ENCODE measurements at regions not wholly inside any gene's neighbourhood (a gene's known extent, or its start where the extent isn't known, plus 50 kb on each side); places are given as distances from the start of the nearest gene placed in this dataset.

DNA sequence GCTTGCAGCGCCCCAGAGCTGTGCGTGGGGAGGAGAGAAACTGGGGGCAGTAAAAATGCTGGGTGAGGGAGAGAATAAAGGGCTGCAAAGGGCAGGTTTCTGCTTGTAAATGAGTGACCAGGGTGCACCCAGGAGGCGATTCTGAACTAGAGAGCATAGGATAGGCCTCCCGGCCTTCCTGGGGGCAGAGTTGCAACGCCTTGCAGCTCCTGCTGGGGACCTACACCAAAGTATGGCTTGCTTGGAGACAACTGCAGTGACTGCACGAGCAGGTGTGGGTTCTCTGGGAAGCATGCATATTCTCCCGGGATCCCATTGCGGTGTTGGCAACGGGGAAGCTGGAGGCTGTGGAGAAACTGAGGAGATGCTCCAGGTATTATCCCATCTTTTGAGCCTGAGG, 111.6 kb upstream of the SPACA1 start:
- DNase-seq (ENCODE audit: low spot score) = no peak

DNA sequence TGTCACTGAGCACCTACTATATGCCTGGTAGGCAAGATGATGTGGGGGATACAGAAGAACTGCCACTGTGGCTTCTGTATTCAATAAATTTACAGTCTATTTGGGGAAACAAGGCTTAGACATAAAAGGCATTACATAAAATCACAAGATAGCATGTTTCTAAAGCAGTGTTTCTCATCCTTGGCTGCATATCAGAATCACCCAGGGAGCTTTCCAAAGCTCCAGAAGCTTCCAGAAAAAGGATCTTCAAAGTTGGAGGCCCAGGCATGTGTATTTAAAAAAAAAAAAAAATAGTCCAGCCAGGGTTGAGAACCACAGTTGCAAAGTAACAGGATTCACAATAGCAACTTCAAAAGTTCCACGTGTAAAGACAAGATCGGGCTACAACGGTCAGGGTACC, 112.4 kb upstream of the SPACA1 start:
- DNase-seq (ENCODE audit: low spot score) = no peak

DNA sequence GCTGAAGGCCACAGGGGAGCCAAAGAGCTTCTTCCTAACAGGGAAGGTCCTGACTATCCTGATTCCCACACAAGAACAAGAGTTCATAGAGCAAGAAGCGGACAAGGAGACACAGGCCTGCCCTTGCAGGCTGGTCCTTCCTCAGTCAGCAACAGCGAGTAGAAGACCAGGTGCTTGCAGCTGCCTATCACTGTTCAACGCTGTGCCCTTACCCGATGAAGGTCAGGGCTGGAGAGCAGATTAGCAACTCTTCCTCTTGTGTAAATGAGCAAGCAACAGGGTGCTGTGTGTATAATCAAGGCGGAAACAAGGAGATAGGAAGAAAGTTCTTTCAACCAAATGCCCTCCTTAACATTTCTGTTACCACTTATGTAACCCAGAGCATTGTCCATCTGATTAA, 115.3 kb upstream of the SPACA1 start:
- DNase-seq (ENCODE audit: low spot score) = no peak

DNA sequence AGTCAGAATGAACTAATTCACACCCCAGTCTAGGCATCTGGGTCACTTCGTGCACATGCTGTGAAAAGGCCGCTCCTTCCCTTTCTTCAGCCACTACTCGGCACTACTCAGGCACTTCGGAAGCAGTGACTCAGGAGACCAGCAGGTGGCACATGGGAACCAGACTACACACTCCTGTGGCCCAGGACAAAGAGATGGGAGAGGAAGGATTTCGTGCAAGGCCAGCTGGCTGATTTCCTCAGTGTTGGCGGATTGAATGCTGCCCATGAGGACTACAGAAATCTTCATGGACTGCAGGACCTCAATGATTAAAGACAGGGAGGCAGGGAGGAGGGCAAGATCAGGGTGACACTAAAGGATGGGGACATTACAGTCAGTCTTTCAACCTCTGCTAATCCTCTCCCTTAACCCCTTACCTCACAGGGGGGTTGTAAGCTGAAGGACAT, 117.8 kb upstream of the SPACA1 start:
- peak; percentile 42 for DNase-seq (ENCODE audit: low spot score)

DNA sequence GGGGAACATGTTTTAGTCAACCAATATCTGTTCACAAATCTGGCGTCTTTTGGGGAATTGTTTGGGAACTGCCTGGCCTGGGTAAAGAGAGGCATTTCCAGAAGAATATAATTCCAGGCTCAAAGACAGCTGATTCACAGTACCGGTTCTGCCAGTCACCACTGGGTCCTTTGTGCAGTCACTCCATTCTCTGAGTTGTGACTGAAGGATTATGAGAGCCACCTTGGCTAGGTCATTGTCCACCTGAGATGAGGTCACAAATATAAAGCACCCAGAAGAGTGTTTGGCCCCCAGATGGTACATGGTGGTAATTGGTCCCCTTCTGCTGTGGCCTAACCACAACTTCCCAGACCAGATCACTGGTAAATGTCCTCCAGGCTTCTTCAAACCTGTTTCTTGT, 121.0 kb upstream of the SPACA1 start:
- DNase-seq (ENCODE audit: low spot score) = no peak

DNA sequence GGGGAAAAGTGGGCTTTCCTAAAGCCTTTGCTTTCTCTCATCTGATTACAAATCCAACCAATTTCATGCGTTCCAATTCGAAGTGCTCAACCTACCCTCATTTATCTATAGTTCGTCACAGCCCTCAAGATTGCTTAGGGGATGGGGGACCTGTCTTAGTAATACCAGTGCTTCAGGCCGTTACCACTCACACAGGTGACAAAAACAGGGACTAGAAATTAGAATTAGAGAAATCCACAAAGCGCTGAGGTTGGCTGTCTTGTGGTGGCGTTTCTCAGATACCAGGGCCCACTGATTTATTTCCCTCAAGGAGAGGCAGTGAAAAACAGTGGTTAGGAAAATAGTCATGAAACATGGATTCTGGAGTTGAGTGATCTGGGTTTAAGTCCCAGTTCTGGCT, 121.6 kb upstream of the SPACA1 start:
- DNase-seq (ENCODE audit: low spot score) = no peak

DNA sequence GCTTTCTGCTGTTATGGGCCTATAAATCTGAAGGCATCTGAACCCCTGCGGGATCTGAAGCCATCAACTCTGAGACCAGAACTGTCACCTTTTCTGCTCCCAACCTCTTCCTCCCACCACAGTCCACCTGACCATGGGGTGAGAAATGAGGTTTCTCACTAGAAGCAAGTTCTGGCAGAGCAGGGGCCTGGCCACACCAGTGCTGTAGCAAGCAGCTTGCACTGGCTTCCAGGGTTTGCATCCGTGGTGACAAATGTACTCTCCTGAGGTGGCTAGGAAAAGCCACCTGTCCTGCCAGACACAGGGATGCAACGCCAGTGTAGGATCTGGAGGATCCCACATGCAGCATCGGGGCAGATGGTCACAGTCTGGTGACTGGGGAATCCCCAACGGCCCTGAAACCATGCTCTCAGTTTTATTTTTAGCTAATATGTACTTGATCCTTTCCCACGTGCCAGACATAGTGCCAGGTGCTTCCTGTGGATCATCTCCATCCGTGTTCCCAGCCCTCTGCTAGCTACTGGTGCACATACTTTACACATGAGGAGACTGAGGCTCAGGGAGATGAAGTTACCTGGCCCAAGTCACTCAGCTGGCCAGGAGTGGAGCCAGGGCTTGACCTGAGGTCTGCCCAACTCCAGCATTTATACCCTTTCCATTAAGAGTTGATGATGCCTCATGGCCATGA, 122.1 kb upstream of the SPACA1 start:
- DNase-seq (ENCODE audit: low spot score) = no peak

DNA sequence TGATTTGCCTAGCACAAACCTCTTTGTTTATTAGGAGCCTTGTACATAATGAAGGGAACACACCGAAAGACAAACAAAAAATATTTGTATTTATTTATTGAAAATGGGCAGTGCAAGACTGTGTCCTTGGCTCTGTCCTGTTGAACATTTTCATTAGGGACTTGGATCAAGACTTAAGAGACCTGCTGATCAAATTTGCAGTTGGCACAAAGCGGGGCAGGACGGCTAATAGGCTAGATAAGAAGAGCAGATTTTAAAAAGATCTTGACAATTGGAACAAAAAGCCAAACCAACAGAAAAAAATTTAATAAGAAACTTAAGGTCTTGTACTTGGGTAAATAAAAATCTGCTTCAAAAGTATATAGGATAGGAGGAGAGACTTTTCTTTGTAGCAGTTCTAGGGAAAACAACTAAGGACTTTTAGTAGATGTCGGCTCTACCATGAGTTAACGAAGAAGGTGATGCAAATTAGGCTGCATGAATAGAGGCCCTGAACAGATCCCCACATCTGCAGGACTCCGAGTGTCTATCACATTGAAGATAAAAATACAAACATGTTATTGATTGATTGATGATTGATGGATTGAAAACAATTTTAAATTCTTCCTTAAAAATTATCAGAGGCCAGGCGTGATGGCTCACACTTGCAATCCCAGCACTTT, 124.1 kb upstream of the SPACA1 start:
- DNase-seq (ENCODE audit: low spot score) = no peak

DNA sequence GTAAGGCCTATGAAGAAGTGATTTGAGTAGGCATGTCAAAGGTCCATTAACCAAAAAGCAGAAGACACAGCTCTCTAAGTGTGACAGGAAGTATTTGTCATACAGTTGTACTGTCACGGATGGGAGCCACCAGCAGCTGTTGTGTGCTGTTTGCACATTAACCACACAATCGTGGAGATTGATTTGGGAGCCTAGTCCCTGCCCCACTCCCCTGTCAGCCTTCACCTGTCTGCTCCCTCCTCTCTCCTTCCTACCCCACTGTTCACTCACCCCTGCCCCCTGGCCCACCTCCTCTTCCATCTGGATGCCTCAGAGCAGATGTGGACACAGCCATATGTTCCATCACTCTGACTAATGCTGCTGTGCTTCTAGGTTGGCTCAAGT, 124.7 kb upstream of the SPACA1 start:
- no peak for DNase-seq (ENCODE audit: low spot score)

DNA sequence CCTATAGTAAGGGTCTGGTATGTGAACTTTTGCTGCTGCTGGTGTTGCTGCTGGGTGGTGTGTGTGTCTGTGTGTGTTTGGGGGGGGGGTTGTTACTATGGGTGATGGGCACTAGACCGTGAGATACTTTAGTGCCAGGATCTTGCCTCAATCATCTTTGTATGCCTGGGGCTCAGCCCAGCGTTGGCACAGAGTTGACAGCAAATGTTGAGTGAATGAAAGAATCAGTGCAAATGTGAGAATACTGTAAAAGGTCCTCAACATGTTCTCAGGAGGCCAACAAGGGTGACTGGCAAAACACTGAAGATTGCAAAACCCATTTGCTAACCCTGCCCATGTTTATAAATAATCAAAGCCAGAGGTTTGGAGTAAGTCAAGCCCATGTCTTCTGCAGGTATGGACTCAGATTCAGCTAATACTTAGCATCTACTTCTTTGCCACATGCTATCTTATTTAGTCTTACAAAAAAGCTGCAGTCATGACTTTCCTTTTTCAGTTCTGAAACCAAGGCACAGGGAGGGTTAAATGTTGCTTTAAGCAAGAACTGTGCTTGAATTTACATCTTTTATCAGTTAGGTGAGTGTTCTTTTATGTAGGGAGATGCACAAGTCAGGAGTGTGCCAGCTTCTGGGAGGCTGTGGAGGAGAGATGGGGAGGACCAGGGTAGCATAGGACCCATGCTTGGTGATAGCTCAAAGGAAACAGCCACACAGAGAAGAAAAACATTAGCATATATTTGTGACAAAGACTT, 125.3 kb upstream of the SPACA1 start:
- DNase-seq (ENCODE audit: low spot score) = no peak

DNA sequence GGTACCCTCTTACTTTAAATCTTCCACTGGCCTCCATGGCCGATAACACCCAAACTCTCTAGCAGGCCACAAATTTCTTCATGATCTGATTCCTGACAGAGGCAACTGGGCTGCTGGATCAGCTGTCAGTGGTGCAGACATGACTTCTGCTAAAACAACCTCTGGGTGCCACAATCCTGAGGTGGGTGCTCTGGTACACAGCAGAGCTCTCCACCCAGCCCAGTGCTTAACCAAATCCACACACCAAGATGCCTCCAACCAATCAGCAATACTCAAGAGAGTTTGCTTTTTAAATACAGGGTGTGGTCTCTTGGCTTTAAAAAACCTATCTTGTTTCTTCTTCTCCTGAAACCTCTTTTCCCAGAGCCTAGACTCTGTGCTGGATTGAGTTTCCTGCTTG, 126.6 kb upstream of the SPACA1 start:
- DNase-seq (ENCODE audit: low spot score) = no peak

DNA sequence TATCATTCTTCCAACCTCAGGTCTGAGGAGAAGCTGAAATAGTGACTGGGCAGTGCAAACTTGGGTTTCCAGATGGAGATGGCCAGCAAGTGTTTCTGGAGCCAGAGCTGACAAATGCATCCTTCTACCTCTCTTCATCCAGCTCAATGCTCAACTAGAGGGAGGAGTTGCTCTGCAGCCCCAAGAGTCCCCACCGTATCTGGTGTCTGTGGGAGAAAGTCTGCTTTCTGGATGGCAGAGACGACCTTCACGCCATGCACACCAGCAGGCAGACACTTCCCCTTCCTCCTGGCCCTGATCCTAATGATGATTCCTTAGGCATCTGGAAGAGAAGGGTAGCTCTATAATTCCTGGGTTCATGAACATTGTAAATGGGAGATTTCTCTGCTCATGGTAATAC, 127.4 kb upstream of the SPACA1 start:
- DNase-seq (ENCODE audit: low spot score) = no peak

DNA sequence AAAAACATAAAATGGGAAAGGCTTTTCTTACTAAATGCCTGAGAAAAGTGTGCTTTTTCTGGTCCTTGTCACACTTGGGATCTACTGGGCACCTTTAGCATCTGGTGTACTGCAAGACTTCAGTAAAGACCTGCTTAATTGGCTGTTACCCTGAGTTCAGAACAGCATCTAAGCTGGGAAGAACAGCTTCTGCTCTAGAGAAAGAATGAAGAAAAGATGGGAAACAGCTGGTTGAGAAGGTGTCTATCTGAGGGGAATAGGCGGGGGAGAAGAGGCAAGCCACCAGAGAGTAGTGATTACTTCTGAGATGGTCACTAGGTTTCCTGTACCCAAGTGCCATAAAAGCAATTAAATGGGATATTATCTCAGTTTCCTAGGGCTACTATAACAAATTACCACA, 128.2 kb upstream of the SPACA1 start:
- DNase-seq (ENCODE audit: low spot score) = no peak

DNA sequence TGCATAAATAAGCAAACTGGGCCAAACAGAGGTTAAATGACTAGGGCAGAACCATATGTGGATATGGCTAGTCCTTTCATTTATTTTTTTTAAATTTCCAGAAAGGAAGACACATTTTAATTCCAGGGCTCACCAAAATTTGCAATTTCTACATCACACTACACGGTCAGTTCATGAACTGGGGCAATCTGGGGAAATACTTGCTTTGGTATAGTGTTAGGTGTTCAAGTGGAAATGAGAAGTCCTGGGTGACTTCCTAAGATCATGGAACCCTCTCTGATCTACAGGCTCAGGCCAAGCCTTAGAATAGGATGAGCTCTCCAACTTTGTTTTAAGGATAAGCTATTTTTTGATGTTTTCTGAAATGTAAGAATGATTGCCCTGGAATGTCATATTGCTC, 128.6 kb upstream of the SPACA1 start:
- DNase-seq (ENCODE audit: low spot score) = no peak

DNA sequence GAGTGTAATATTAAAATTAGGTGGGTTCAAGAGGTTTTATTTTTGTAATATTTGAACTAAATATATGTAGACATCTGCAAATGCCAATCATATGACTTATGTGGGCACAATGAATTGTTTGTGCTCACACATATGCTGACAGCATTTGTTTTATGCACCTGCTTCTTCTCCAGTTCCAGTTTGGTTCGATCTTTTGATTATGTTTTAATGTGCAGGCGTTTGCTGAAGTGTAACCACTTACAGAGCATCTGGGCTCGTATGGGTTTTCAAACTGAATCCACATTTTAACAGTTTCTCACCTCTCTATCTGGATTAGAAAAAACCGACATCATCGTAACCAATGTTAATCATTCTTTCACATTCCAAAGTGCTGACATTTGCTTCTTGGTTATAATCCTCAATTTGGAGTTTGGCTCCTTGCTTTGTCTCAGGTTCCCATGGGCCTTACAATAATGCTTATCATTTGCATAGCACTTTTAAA, 129.1 kb upstream of the SPACA1 start:
- no peak for DNase-seq (ENCODE audit: low spot score)

DNA sequence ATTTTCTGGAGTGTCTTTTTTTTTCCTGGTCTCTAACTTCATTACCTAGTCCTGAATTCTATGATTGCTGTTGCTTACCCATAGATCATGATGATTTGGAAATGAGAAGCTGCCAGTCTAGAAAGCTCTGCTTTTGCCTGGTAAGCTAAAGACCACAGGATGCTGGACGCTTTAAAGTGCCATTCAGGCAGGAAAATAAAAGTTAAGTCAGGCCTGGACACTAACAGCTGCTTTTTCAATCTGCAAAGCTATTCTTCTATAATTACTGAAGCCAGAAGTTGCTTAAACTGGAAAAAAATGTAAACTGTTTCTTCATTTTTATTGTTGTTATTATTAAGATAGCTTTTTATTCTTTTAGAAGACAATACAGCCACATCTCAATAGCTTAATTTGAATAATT, 129.8 kb upstream of the SPACA1 start:
- DNase-seq (ENCODE audit: low spot score) = no peak

DNA sequence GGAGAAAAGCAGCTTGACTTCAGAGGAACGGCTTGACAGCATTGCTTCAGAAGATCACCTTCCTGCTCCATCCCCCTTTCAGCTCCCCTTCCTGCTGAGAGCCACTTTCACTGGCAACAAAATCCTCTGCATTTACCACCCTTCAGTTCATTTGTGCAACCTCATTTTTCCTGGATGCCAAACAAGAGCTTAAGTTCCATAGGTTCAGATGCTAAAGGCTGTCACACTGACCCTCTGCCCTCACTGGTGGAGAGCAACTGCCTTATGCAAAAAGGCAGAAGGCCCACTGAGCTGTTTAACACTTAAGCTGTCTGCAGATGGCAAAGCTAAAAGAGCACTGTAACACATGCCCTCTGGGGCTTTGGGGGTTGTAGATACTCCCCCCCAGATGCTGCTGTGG, 131.2 kb upstream of the SPACA1 start:
- no peak for DNase-seq (ENCODE audit: low spot score)

DNA sequence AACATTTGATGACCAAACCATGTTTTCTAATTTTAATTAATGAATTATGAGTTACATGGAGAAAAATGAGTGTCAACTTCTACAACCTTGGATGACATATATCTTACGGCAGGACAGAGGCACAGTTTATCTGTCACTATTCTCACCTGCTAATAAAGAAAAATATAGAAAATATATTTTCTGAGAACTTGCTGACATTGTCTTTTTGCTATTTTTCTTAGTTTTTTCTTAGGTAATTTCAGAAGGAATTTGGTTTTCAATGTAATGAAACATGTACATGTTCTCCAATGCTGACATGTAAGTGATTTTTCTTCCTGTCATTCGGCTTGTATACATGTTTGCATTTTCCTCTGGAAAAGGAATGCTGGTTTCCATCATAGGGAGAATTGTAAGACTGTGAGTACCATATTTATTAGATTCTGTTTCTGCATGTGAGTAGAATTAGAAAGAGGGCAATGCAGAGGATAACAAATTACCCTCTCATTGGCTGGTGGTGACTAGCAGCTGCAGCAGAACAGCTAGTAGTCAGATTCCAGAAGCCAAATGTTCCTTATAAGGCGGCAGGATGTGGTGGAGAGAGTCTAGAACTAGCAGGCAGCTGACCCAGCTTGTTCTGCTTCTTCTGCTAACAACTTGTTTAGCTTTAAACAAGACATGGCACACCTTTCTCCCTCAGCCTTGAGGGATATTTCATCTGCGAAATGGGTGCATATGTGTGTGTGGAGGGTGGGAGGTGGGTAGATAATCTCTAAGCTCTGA, 132.8 kb upstream of the SPACA1 start:
- no peak for DNase-seq (ENCODE audit: low spot score)

DNA sequence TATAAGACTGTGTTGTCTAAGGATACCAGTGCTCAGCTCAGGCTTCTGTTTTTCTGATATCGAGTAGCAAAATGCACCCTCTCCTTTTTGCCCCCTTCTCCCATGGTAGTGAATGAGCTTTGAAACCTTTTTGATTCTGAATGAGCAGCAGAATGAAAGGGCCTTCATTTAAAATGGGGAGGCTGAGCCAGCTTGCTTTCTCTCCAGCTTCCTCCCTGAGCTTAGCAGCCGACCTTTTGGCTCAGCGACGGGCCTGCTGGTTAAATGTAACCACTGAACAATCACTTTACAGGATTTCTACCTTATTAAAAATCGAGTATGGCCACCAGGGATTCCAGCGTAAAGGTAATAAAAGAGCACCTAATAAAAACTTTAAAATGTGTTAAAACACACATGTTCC, 133.7 kb upstream of the SPACA1 start:
- DNase-seq (ENCODE audit: low spot score) = no peak

DNA sequence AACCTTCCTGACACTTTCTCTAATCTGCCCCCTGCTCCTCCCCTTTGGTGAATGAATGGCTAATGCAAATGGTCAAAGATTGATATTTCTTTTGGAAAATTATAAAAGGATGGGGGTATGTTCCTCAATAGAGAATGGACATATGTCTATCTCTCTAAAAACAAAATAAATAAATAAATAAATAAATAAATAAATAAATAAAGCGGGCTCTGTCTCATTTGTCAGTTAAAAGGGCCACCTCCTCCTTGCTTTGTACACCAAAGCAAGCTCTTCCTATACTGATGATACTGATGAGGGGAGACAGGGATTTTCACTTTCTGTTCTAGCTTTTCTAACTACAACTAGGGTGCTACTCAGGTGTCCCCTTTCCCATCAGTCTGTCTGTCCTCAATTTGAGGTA, 135.5 kb upstream of the SPACA1 start:
- DNase-seq (ENCODE audit: low spot score) = no peak

DNA sequence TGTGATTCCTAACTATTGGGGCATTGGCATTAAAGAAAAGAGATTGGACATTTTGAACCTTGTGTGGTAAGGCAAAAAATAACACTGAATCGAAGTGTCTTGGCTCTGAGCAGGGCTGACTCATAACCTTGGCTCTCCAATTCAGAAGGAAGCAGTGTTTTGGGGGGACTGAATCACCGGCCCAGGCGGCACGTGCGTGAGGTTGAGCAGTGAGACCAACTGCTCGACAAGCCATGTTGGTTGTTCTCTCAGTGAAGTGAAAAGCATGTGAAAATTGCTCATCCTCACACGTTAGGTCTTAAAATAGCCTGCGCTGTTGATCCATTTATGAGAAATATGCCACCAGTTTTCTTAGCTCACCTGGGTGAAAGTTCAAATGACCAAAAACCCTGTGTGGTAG, 137.8 kb upstream of the SPACA1 start:
- DNase-seq (ENCODE audit: low spot score) = no peak

DNA sequence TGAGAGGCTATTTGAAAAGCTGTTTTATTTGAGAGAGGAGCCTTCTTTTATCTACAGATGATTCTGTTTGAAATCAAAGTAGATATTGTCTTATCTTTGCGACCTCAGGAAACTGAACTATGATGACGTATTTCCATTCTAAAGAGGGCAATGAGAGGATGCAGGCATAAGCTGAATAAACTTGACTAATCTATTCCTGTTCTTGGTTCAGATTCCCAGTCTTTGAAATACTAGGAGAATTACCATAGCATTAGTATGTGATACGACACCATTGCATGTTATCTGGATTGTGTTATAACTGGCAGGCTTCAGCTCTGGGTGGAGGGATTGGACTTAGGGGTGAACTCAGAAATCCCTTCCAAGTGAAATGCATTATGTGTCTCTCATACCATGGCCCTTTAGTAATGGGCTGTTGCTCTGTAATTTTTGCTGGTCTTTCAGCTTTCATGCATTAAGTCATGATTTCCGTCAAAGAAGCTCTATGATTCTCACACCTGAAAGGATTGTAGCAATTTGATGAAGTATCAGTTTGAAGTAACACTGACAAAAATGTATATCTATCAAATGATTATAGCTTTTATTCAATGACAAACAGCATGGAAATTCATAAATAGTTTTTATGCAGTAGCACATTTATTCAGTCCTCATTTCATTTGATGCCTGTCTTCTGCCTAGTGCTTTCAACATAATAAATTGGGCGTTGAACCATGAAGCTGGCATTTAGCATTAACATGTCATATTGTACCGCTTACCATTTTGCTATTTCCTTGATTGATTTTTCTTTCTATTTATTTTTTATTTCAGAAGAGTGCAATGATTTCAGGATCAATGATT, 138.4 kb upstream of the SPACA1 start:
- no peak for DNase-seq (ENCODE audit: low spot score)
